NCI-H345 treated with DMSO at 0.1 percent for 48 hours (cell line): ENCODE measurements at regions not wholly inside any gene's neighbourhood (a gene's known extent, or its start where the extent isn't known, plus 50 kb on each side); places are given as distances from the start of the nearest gene placed in this dataset.

ENCODE experiments used
- DNase-seq: peaks from one replicate; lab custom pipeline; 2025; ENCODE audit not compliant: unreplicated experiment; lab: John Stamatoyannopoulos, UW

- no peak for DNase-seq
These were observed 77.8 kb upstream of the FSHB start for GRCh38 chr11:30153008-30153407.

- no peak for DNase-seq
These were observed 75.4 kb upstream of the FSHB start for GRCh38 chr11:30155428-30155827.

GRCh38 chr11:30159546-30159945, 71.3 kb upstream of the FSHB start:
- no peak for DNase-seq

- DNase-seq: no peak
These were observed 65.2 kb upstream of the FSHB start for GRCh38 chr11:30165652-30166051.

GRCh38 chr11:30171661-30172060, 59.2 kb upstream of the FSHB start:
- DNase-seq: no peak

- DNase-seq: no peak
These were observed 58.7 kb upstream of the FSHB start for GRCh38 chr11:30172158-30172557.

- DNase-seq: no peak
These were observed 57.9 kb upstream of the FSHB start for GRCh38 chr11:30172883-30173311.

GRCh38 chr11:30174265-30175020, 56.4 kb upstream of the FSHB start:
- DNase-seq: no peak
